RWPE2 (cell line): ENCODE measurements at regions not wholly inside any gene's neighbourhood (a gene's known extent, or its start where the extent isn't known, plus 50 kb on each side); places are given as distances from the start of the nearest gene placed in this dataset.

Source experiments
- ATAC-seq: fragments of 200-7000 bp; cut with Tn5 transposase; 3 replicates; pipeline ENCODE4 v1.9.1; 2021; ENCODE audit warnings: low read depth
- DNase-seq: peaks from one replicate; pipeline ENCODE4 v3.0.0-alpha.2; 2020; ENCODE audit warnings: low spot score
- H3K27ac ChIP-seq: fragments of 450-650 bp; 2 replicates; pipeline ENCODE4 v1.5.1; 2017; ENCODE audit warnings: mild to moderate bottlenecking; ENCODE audit not compliant: poor library complexity, severe bottlenecking
- H3K27me3 ChIP-seq: fragments of 250-450 bp; sonication (Bioruptor Pico); 2 replicates; pipeline ENCODE4 v1.5.1; 2021; ENCODE audit warnings: mild to moderate bottlenecking, moderate library complexity; ENCODE audit not compliant: insufficient read depth, poor library complexity, severe bottlenecking
- H3K36me3 ChIP-seq: fragments of 250-450 bp; sonication (Bioruptor Pico); 2 replicates; pipeline ENCODE4 v1.5.1; 2020; ENCODE audit warnings: low read depth, mild to moderate bottlenecking, moderate library complexity
- H3K4me1 ChIP-seq: fragments of 250-450 bp; sonication (Bioruptor Pico); 2 replicates; pipeline ENCODE4 v1.5.1; 2021; ENCODE audit warnings: mild to moderate bottlenecking, moderate library complexity; ENCODE audit not compliant: insufficient read depth, poor library complexity, severe bottlenecking
- H3K4me3 ChIP-seq: fragments of 250-450 bp; sonication (Bioruptor Pico); 2 replicates; pipeline ENCODE4 v1.5.1; 2021; ENCODE audit warnings: mild to moderate bottlenecking, moderate library complexity; ENCODE audit not compliant: severe bottlenecking
- H3K9me3 ChIP-seq: fragments of 250-450 bp; sonication (Bioruptor Pico); 2 replicates; pipeline ENCODE4 v1.5.1; 2021; ENCODE audit warnings: mild to moderate bottlenecking, moderate library complexity; ENCODE audit not compliant: severe bottlenecking
- CTCF ChIP-seq: fragments of 450-650 bp; IDR thresholded peaks from one replicate; pipeline ENCODE4 v1.5.1; 2017; ENCODE audit warnings: mild to moderate bottlenecking, moderate library complexity; ENCODE audit not compliant: poor library complexity, severe bottlenecking

DNA sequence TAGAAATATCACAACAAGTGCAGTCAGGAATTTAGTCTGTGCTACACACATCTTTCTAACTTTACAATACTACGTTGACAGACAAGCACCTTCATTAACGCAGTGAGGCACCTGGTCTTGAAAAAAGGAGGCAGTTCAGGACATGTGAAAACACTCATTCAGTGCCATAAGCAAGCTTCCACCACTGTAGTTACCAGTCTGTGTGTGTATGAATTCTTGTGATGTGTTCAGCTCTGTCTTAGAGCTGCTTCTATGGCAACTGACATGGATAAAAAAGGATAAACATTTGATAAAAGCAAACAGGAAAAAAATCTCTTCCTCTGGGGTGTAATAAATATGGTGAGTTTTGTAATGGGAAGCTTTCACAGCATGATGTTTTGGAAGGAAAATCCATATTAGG lies 623.8 kb upstream of the NXPH2 start:
- H3K4me1 ChIP-seq: no peaks in the 10 kb centered on the region
- no peaks in the 10 kb centered on the region for H3K9me3 ChIP-seq
- no peaks in the 10 kb centered on the region for H3K27me3 ChIP-seq
- H3K36me3 ChIP-seq: no peaks in the 10 kb centered on the region
- H3K27ac ChIP-seq: no peak overlapping the region
- TF ChIP-seq CTCF: no peak
- DNase-seq (no peak), ATAC-seq (no peak)
- no peak overlapping the region for H3K4me3 ChIP-seq

DNA sequence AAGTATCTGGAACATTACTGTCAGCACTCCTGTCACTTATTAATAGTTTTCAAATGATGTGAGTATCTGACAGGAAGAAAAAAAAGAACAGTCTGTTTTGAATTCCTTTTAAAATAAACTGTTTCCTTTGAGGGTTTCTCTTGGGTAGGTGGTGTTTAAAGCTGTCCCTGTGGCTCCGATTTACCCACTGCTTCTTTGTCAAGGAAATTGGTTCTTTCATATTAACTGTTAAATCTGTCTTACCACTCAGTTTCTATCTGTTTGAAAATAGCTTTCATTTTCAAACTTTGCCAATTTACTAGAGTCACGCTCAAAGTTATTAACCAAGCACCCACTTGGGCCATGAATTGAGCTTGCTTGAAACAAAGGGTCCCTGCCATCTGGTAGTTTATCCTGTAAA lies 614.6 kb upstream of the NXPH2 start:
- ATAC-seq (no peak), DNase-seq (no peak)
- Histone ChIP-seq H3K9me3 (no peaks in the 10 kb centered on the region), H3K36me3 (no peaks in the 10 kb centered on the region), H3K4me3 (no peak overlapping the region), H3K4me1 (no peaks in the 10 kb centered on the region), H3K27me3 (peaks cover 6% of the 10 kb centered on the region), H3K27ac (no peak overlapping the region)
- no peak for TF ChIP-seq CTCF

GRCh38 chr2:139389391-139389790 lies 609.2 kb upstream of the NXPH2 start:
- H3K4me3 ChIP-seq: no peak overlapping the region
- no peak overlapping the region for H3K27ac ChIP-seq
- H3K36me3 ChIP-seq: no peaks in the 10 kb centered on the region
- TF ChIP-seq CTCF: no peak
- H3K9me3 ChIP-seq: no peaks in the 10 kb centered on the region
- H3K4me1 ChIP-seq: no peaks in the 10 kb centered on the region
- no peak for ATAC-seq
- no peak for DNase-seq
- H3K27me3 ChIP-seq: peaks cover 1% of the 10 kb centered on the region

DNA sequence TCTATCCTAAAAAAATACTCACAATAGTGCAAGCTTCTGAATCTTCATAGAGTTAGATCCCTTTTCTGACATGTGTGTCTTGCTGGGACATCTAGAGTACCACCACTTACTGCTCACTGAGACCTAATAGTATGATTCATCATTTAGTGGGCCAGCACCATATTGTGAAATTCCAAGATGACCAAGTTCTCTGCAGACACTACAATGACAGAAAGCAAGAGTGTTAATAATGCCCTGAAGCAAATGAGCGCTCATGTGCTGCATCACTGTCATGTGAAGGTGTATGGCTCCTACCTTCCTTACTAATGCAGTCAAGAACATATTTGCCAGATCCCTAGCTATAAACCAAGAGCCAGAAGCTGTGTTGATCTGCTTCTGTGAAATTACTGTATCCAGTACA lies 606.2 kb upstream of the NXPH2 start:
- no peak for DNase-seq
- no peak overlapping the region for H3K4me3 ChIP-seq
- H3K4me1 ChIP-seq: no peaks in the 10 kb centered on the region
- TF ChIP-seq CTCF: no peak
- no peak for ATAC-seq
- H3K27ac ChIP-seq: no peak overlapping the region
- H3K27me3 ChIP-seq: no peaks in the 10 kb centered on the region
- H3K36me3 ChIP-seq: no peaks in the 10 kb centered on the region
- no peaks in the 10 kb centered on the region for H3K9me3 ChIP-seq

DNA sequence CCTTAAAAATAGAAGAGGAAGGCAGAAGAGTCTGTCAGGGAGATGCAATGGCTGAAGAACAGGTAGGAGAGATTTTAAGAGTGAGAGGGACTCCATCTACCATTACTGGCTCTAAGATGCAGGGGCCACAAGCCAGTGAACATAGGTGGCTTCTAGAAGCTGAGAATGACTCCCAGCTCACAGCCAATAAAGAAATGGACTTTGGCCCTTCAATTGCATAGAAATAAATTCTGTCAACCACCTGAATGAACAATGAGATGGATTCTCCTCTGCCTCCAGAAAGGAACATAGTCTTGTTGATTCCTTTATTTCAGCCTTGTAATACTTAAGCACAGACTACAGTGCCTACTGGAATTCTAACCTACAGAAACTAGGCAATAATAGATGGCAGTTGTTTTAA lies 603.3 kb upstream of the NXPH2 start:
- no peak overlapping the region for H3K27ac ChIP-seq
- no peak overlapping the region for H3K4me3 ChIP-seq
- H3K4me1 ChIP-seq: no peaks in the 10 kb centered on the region
- no peak for ATAC-seq
- no peaks in the 10 kb centered on the region for H3K36me3 ChIP-seq
- H3K9me3 ChIP-seq: no peaks in the 10 kb centered on the region
- H3K27me3 ChIP-seq: no peaks in the 10 kb centered on the region
- DNase-seq: no peak
- no peak for TF ChIP-seq CTCF
